ENCODE measurements at regions not wholly inside any gene's neighbourhood (a gene's known extent, or its start where the extent isn't known, plus 50 kb on each side); places are given as distances from the start of the nearest gene placed in this dataset.

- TF ChIP-seq POLR2AphosphoS5 (IDR thresholded peaks at IDR 0.05; ENCODE audit: low read depth, low read length), result no peak
- TF ChIP-seq SIN3A (IDR thresholded peaks at IDR 0.05; ENCODE audit: borderline replicate concordance, insufficient read depth, low read length), result no peak
- TF ChIP-seq TAF1 (IDR thresholded peaks at IDR 0.05; ENCODE audit: borderline replicate concordance, insufficient read depth, low read length), result no peak
Measured at GRCh38 chr14:87184180-87184579, 808.8 kb downstream of the GALC start.

All from PFSK-1 (cell line).